ENCODE measurements at regions not wholly inside any gene's neighbourhood (a gene's known extent, or its start where the extent isn't known, plus 50 kb on each side); places are given as distances from the start of the nearest gene placed in this dataset.

- no peak for DNase-seq (ENCODE audit: low read depth)
- TF ChIP-seq CTCF (IDR thresholded peaks at IDR 0.05; ENCODE audit: insufficient read depth, low read length): no peak
- H3K4me3 ChIP-seq (ENCODE audit: low read depth, low read length): no peak overlapping the region
Measured at GRCh38 chr11:127506126-127506525, 505.6 kb upstream of the KIRREL3 start.

- no peak for TF ChIP-seq CTCF (IDR thresholded peaks at IDR 0.05; ENCODE audit: insufficient read depth, low read length)
- no peak overlapping the region for H3K4me3 ChIP-seq (ENCODE audit: low read depth, low read length)
- no peak for DNase-seq (ENCODE audit: low read depth)
Measured at GRCh38 chr11:127496165-127496564, 495.6 kb upstream of the KIRREL3 start.

- no peak overlapping the region for H3K4me3 ChIP-seq (ENCODE audit: low read depth, low read length)
- no peak for DNase-seq (ENCODE audit: low read depth)
- no peak for TF ChIP-seq CTCF (IDR thresholded peaks at IDR 0.05; ENCODE audit: insufficient read depth, low read length)
Measured at GRCh38 chr11:127493330-127494022, 492.9 kb upstream of the KIRREL3 start.

- TF ChIP-seq CTCF (IDR thresholded peaks at IDR 0.05; ENCODE audit: insufficient read depth, low read length): no peak
- no peak overlapping the region for H3K4me3 ChIP-seq (ENCODE audit: low read depth, low read length)
- no peak for DNase-seq (ENCODE audit: low read depth)
Measured at GRCh38 chr11:127492029-127492428, 491.5 kb upstream of the KIRREL3 start.

- DNase-seq (ENCODE audit: low read depth): no peak
- no peak for TF ChIP-seq CTCF (IDR thresholded peaks at IDR 0.05; ENCODE audit: insufficient read depth, low read length)
- no peak overlapping the region for H3K4me3 ChIP-seq (ENCODE audit: low read depth, low read length)
Measured at GRCh38 chr11:127491589-127491988, 491.0 kb upstream of the KIRREL3 start.

GRCh38 chr11:127490896-127491295 lies 490.3 kb upstream of the KIRREL3 start:
- TF ChIP-seq CTCF (IDR thresholded peaks at IDR 0.05; ENCODE audit: insufficient read depth, low read length): no peak
- DNase-seq (ENCODE audit: low read depth): no peak

GRCh38 chr11:127485541-127485940 lies 485.0 kb upstream of the KIRREL3 start:
- no peak for DNase-seq (ENCODE audit: low read depth)
- no peak for TF ChIP-seq CTCF (IDR thresholded peaks at IDR 0.05; ENCODE audit: insufficient read depth, low read length)
- no peak overlapping the region for H3K4me3 ChIP-seq (ENCODE audit: low read depth, low read length)

More at GRCh38 chr11:127490896-127491295, 490.3 kb upstream of the KIRREL3 start:
- no peak overlapping the region for H3K4me3 ChIP-seq (ENCODE audit: low read depth, low read length)

All from fibroblast of the aortic adventitia (primary cell).